Transverse colon (tissue), 4 donors: ENCODE measurements at regions not wholly inside any gene's neighbourhood (a gene's known extent, or its start where the extent isn't known, plus 50 kb on each side); places are given as distances from the start of the nearest gene placed in this dataset.

Experiments used
- DNase-seq: peaks from one replicate; pipeline ENCODE4 v3.0.0-alpha.2; 2019
- H3K27ac ChIP-seq, 4 donors: fragments of 200-600 bp; sonication (generic); 2 replicates each; pipeline ENCODE4 v1.5.1; 2016 to 2018; ENCODE audit warnings: inconsistent platforms in 4 of 4
- H3K27me3 ChIP-seq: fragments of 200-600 bp; sonication (generic); 2 replicates; pipeline ENCODE4 v1.5.1; 2017; ENCODE audit warnings: inconsistent platforms
- H3K36me3 ChIP-seq, 4 donors: fragments of 200-600 bp; sonication (generic); 2 replicates each; pipeline ENCODE4 v1.5.1; 2017 to 2019; ENCODE audit warnings: inconsistent platforms in 4 of 4
- H3K4me1 ChIP-seq, 4 donors: fragments of 200-600 bp; sonication (generic); 2 replicates each; pipeline ENCODE4 v1.5.1; 2017 to 2020; ENCODE audit warnings: inconsistent platforms in 4 of 4
- H3K4me3 ChIP-seq, 4 donors: fragments of 200-600 bp; sonication (generic); 1 replicate in 1 of 4; 2 replicates in 3 of 4; pipeline versions ENCODE4 v1.5.1 to v1.6.1; 2017 to 2019; ENCODE audit warnings: inconsistent platforms in 4 of 4
- H3K9me3 ChIP-seq, 2 donors: fragments of 200-600 bp; sonication (generic); 2 replicates each; pipeline ENCODE4 v1.5.1; 2017 to 2019; ENCODE audit warnings: inconsistent platforms in 2 of 2
- CTCF ChIP-seq, 5 experiments: fragments of 200-600 bp in 3 of 5; fragments of 450-650 bp in 2 of 5; sonication (generic) in 3 of 5; IDR thresholded peaks; 1 replicate in 2 of 5; 2 replicates in 3 of 5; pipeline ENCODE4 v1.5.1; 2016 to 2017; ENCODE audit warnings: antibody characterized with exemption in 5 of 5, inconsistent platforms in 3 of 5, mild to moderate bottlenecking in 2 of 5, moderate library complexity in 1 of 5
- EP300 ChIP-seq: sonication (generic); formaldehyde crosslinking; IDR thresholded peaks from one replicate; pipeline ENCODE4 v1.6.1; 2017; ENCODE audit warnings: antibody characterized with exemption, low read depth
- POLR2A ChIP-seq: fragments of 450-650 bp; IDR thresholded peaks from one replicate; pipeline ENCODE4 v1.6.1; 2016; ENCODE audit warnings: antibody characterized with exemption, mild to moderate bottlenecking, moderate library complexity
- POLR2AphosphoS5 ChIP-seq, 3 donors: sonication (generic); formaldehyde crosslinking; IDR thresholded peaks; one replicate each; pipeline ENCODE4 v1.6.1; 2016; ENCODE audit warnings: antibody characterized with exemption in 3 of 3
- WGBS, 2 donors: methylation state at CpG; one replicate each; pipeline ENCODE4 v1.1.5; 2018; ENCODE audit warnings: low coverage in 1 of 2; 5-methylcytosine and 5-hydroxymethylcytosine counted together
- in situ Hi-C, 4 donors: fragments of 200-750 bp; cut with MboI; loops; one replicate each; pipeline versions ENCODE4 v1.15.0 to v1.15.1; 2017; ENCODE audit warnings: low sequenced_read_pairs in 3 of 4, low pct_ligation_motif_present in 1 of 4, low pct_unique_long_range_greater_than_20kb in 1 of 4
- intact Hi-C: fragments of 100-400 bp; cut with DNase I; formaldehyde crosslinking; loops from one replicate; pipeline ENCODE4 v1.15.1; 2023; ENCODE audit warnings: low total_unique reads

- intact Hi-C loops = no loop called here
- no peak for DNase-seq
- TF ChIP-seq POLR2A = no peak
- in situ Hi-C loops = no loop called here
- no peaks in the 10 kb centered on the region for H3K36me3 ChIP-seq
- 35 to 43% methylated on average over 3 of the region's 3 CpGs for WGBS, 2 donors
- H3K4me1 ChIP-seq = no peaks in the 10 kb centered on the region
- H3K4me3 ChIP-seq = no peak overlapping the region
- H3K27ac ChIP-seq = no peak overlapping the region
- no peaks in the 10 kb centered on the region for H3K9me3 ChIP-seq
- no peaks in the 10 kb centered on the region for H3K27me3 ChIP-seq
Observed at GRCh38 chr2:150847578-150847977, 360.1 kb upstream of the RND3 start.

- DNase-seq = no peak
- Histone ChIP-seq H3K27me3 (no peaks in the 10 kb centered on the region), H3K36me3 (no peaks in the 10 kb centered on the region), H3K4me3 (no peak overlapping the region), H3K4me1 (no peaks in the 10 kb centered on the region), H3K9me3 (no peaks in the 10 kb centered on the region), H3K27ac (no peak overlapping the region)
- 69 to 89% methylated on average over 1 of the region's 1 CpG for WGBS, 2 donors
- in situ Hi-C loops = no loop called here
- no peak for TF ChIP-seq EP300
- TF ChIP-seq POLR2AphosphoS5 (IDR thresholded peaks at IDR 0.05) = no peak
- no peak for TF ChIP-seq POLR2A
- no peak for TF ChIP-seq CTCF (IDR thresholded peaks at IDR 0.05)
- intact Hi-C loops = no loop called here
Observed at GRCh38 chr2:150846691-150847090, 359.2 kb upstream of the RND3 start.

GRCh38 chr2:150832686-150833085 lies 345.2 kb upstream of the RND3 start:
- TF ChIP-seq CTCF (IDR thresholded peaks at IDR 0.05) (no peak), EP300 (no peak), POLR2A (no peak), POLR2AphosphoS5 (IDR thresholded peaks at IDR 0.05) (no peak)
- in situ Hi-C loops = no loop called here
- H3K36me3 ChIP-seq = no peaks in the 10 kb centered on the region
- intact Hi-C loops = no loop called here
- H3K27ac ChIP-seq = no peak overlapping the region
- H3K9me3 ChIP-seq = no peaks in the 10 kb centered on the region
- DNase-seq = no peak
- no peaks in the 10 kb centered on the region for H3K27me3 ChIP-seq
- WGBS, 2 donors = 43 to 63% methylated on average over 1 to 2 of the region's 2 CpGs
- no peak overlapping the region for H3K4me3 ChIP-seq
- no peaks in the 10 kb centered on the region for H3K4me1 ChIP-seq

- Histone ChIP-seq H3K27ac (no peak overlapping the region), H3K4me3 (no peak overlapping the region), H3K9me3 (no peaks in the 10 kb centered on the region), H3K27me3 (no peaks in the 10 kb centered on the region), H3K36me3 (no peaks in the 10 kb centered on the region), H3K4me1 (no peaks in the 10 kb centered on the region)
- 0% methylated on average over 1 of the region's 1 CpG for WGBS, 2 donors
- TF ChIP-seq EP300 (no peak), CTCF (IDR thresholded peaks at IDR 0.05) (no peak), POLR2A (no peak), POLR2AphosphoS5 (IDR thresholded peaks at IDR 0.05) (no peak)
- in situ Hi-C loops = no loop called here
- DNase-seq = no peak
- intact Hi-C loops = no loop called here
Observed at GRCh38 chr2:150824118-150824517, 336.7 kb upstream of the RND3 start.

GRCh38 chr2:150817422-150817821 lies 330.0 kb upstream of the RND3 start:
- 81 to 82% methylated on average over 2 of the region's 2 CpGs for WGBS, 2 donors
- no peak overlapping the region for H3K4me3 ChIP-seq
- TF ChIP-seq POLR2AphosphoS5 (IDR thresholded peaks at IDR 0.05) (no peak), POLR2A (no peak), CTCF (IDR thresholded peaks at IDR 0.05) (no peak), EP300 (no peak)
- H3K27me3 ChIP-seq = no peaks in the 10 kb centered on the region
- in situ Hi-C loops (no loop called here), intact Hi-C loops (no loop called here)
- H3K36me3 ChIP-seq = no peaks in the 10 kb centered on the region
- H3K27ac ChIP-seq = no peak overlapping the region
- H3K9me3 ChIP-seq = no peaks in the 10 kb centered on the region
- H3K4me1 ChIP-seq = no peaks in the 10 kb centered on the region
- no peak for DNase-seq
